HL-60 (cell line): ENCODE measurements at regions not wholly inside any gene's neighbourhood (a gene's known extent, or its start where the extent isn't known, plus 50 kb on each side); places are given as distances from the start of the nearest gene placed in this dataset.

Source experiments
- DNase-seq, 2 experiments: peaks; one replicate each; pipeline ENCODE4 v3.0.0-alpha.2; 2010 to 2020; ENCODE audit warnings: low read depth in 1 of 2, low spot score in 1 of 2
- H3K27ac ChIP-seq: fragments of 250-450 bp; sonication (Bioruptor Pico); replicated peaks from 2 replicates; pipeline ENCODE4 v1.5.1; 2020; ENCODE audit warnings: mild to moderate bottlenecking, moderate library complexity
- H3K27me3 ChIP-seq: fragments of 250-450 bp; sonication (Bioruptor Pico); 2 replicates; pipeline ENCODE4 v1.5.1; 2021; ENCODE audit warnings: mild to moderate bottlenecking, moderate library complexity; ENCODE audit not compliant: insufficient read depth, poor library complexity, severe bottlenecking
- H3K4me3 ChIP-seq: replicated peaks from 2 replicates; pipeline ENCODE4 v1.5.1; 2011; ENCODE audit warnings: mild to moderate bottlenecking, control low read depth, low read length; ENCODE audit not compliant: insufficient read depth
- CTCF ChIP-seq: IDR thresholded peaks from one replicate; pipeline ENCODE4 v1.5.1; 2011; ENCODE audit warnings: low read length, control low read depth, inconsistent platforms; ENCODE audit not compliant: insufficient read depth
- GABPA ChIP-seq: IDR thresholded peaks from 2 replicates; pipeline ENCODE4 v1.6.1; 2012; ENCODE audit warnings: low read depth
- POLR2AphosphoS5 ChIP-seq: IDR thresholded peaks from 2 replicates; pipeline ENCODE4 v1.6.1; 2012; ENCODE audit warnings: low read depth
- SPI1 ChIP-seq: IDR thresholded peaks from 2 replicates; pipeline ENCODE4 v1.6.1; 2012; ENCODE audit warnings: low read depth, mild to moderate bottlenecking, borderline replicate concordance
- TF ChIP-seq, protein P1 (sequence below): IDR thresholded peaks from 2 replicates; pipeline ENCODE4 v1.6.1; 2012; ENCODE audit warnings: low read depth; ENCODE audit not compliant: insufficient replicate concordance

DNA sequence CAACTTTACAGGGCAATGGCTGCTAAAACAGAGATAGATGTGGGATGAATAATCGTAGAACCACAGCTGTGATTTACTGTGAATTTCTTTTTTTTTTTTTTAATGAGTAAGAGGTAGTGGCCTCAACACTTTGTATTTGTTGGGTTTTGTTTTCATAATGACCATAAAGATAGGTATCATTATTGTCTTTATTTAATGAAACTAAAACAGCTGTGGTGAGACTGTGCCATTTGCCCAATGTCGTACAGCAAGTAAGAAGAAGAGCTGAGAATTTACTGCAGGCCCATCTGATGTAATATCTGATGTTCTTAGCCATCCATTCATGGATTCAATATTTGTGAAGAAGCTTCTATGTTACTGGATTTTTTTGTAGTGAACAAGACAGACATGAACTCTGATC lies 271.2 kb downstream of the IPMK start:
- no peak overlapping the region for H3K4me3 ChIP-seq
- TF ChIP-seq CTCF = no peak
- TF ChIP-seq GABPA = no peak
- TF ChIP-seq, protein P1, sequence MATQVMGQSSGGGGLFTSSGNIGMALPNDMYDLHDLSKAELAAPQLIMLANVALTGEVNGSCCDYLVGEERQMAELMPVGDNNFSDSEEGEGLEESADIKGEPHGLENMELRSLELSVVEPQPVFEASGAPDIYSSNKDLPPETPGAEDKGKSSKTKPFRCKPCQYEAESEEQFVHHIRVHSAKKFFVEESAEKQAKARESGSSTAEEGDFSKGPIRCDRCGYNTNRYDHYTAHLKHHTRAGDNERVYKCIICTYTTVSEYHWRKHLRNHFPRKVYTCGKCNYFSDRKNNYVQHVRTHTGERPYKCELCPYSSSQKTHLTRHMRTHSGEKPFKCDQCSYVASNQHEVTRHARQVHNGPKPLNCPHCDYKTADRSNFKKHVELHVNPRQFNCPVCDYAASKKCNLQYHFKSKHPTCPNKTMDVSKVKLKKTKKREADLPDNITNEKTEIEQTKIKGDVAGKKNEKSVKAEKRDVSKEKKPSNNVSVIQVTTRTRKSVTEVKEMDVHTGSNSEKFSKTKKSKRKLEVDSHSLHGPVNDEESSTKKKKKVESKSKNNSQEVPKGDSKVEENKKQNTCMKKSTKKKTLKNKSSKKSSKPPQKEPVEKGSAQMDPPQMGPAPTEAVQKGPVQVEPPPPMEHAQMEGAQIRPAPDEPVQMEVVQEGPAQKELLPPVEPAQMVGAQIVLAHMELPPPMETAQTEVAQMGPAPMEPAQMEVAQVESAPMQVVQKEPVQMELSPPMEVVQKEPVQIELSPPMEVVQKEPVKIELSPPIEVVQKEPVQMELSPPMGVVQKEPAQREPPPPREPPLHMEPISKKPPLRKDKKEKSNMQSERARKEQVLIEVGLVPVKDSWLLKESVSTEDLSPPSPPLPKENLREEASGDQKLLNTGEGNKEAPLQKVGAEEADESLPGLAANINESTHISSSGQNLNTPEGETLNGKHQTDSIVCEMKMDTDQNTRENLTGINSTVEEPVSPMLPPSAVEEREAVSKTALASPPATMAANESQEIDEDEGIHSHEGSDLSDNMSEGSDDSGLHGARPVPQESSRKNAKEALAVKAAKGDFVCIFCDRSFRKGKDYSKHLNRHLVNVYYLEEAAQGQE = no peak
- no peak for TF ChIP-seq SPI1
- TF ChIP-seq POLR2AphosphoS5 = no peak
- DNase-seq = no peak
- no peak overlapping the region for H3K27ac ChIP-seq
- no peaks in the 10 kb centered on the region for H3K27me3 ChIP-seq

- no peak overlapping the region for H3K27ac ChIP-seq
- TF ChIP-seq CTCF = no peak
- no peak for TF ChIP-seq GABPA
- no peak for TF ChIP-seq SPI1
- DNase-seq = no peak
- H3K4me3 ChIP-seq = no peak overlapping the region
- no peaks in the 10 kb centered on the region for H3K27me3 ChIP-seq
These were observed 274.4 kb downstream of the IPMK start for GRCh38 chr10:57993302-57993701.

GRCh38 chr10:57992321-57993077 lies 275.2 kb downstream of the IPMK start:
- H3K27ac ChIP-seq = no peak overlapping the region
- no peak overlapping the region for H3K4me3 ChIP-seq
- no peaks in the 10 kb centered on the region for H3K27me3 ChIP-seq
- DNase-seq = no peak
- TF ChIP-seq POLR2AphosphoS5 = no peak
- TF ChIP-seq SPI1 = no peak
- no peak for TF ChIP-seq CTCF
- no peak for TF ChIP-seq GABPA
- TF ChIP-seq, protein P1 = no peak

DNA sequence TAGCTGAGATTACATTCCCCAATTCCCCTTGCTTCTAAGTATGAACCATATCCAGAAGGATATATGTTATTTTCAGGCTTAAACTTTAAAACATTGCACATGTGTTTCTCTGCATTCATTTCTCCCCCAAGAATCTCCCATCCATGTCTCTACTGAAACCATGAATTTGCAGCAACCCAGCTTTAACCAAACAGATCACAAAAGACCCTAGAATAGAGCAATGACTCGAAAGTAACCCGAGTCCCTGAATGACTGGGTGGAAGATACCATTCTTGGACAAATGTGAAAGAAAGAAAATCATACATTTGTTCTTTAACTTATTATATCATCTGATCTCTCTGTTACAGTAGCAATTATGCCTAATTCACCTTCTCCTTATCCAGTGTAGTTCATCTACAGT lies 278.7 kb downstream of the IPMK start:
- H3K27me3 ChIP-seq = no peaks in the 10 kb centered on the region
- DNase-seq = no peak
- TF ChIP-seq, protein P1 = no peak
- TF ChIP-seq POLR2AphosphoS5 (no peak), CTCF (no peak), GABPA (no peak), SPI1 (no peak)
- no peak overlapping the region for H3K27ac ChIP-seq
- no peak overlapping the region for H3K4me3 ChIP-seq
